GM19395 (cell line): ENCODE measurements at regions not wholly inside any gene's neighbourhood (a gene's known extent, or its start where the extent isn't known, plus 50 kb on each side); places are given as distances from the start of the nearest gene placed in this dataset.

Source experiments
- ATAC-seq: cut with Tn5 transposase; IDR thresholded peaks from one replicate; pipeline ENCODE4 v1.9.1; 2021; ENCODE audit warnings: mild to moderate bottlenecking, moderate library complexity; ENCODE audit not compliant: unreplicated experiment

- no peak for ATAC-seq
These were observed 68.6 kb upstream of the EPHA4 start for GRCh38 chr2:221640686-221641085.

GRCh38 chr2:221637851-221638250 is 65.7 kb upstream of the EPHA4 start:
- ATAC-seq, result no peak

- no peak for ATAC-seq
These were observed 63.8 kb upstream of the EPHA4 start for GRCh38 chr2:221635949-221636348.

GRCh38 chr2:221629468-221629867 is 57.4 kb upstream of the EPHA4 start:
- no peak for ATAC-seq

- no peak for ATAC-seq
These were observed 52.4 kb upstream of the EPHA4 start for GRCh38 chr2:221624475-221624874.
